ENCODE measurements at regions not wholly inside any gene's neighbourhood (a gene's known extent, or its start where the extent isn't known, plus 50 kb on each side); places are given as distances from the start of the nearest gene placed in this dataset.

GRCh38 chr3:23035927-23036640 is 167.0 kb upstream of the UBE2E2 start:
- Histone ChIP-seq H3K27ac (no peak overlapping the region), H3K4me1 (no peaks in the 10 kb centered on the region), H3K4me3 (no peak overlapping the region), H3K9me3 (peaks cover 3 to 4% of the 10 kb centered on the region in 2 donors), H3K27me3 (no peaks in the 10 kb centered on the region), H3K36me3 (no peaks in the 10 kb centered on the region)
- DNase-seq (ENCODE audit: low spot score in 2 of 2), result no peak
- intact Hi-C loops (cut with DNase I; ENCODE audit: low total_unique reads), result no loop called here
- TF ChIP-seq POLR2A (IDR thresholded peaks at IDR 0.05) (no peak), CTCF (IDR thresholded peaks at IDR 0.05) (no peak)

- intact Hi-C loops (cut with DNase I; ENCODE audit: low total_unique reads), result no loop called here
- TF ChIP-seq POLR2A (IDR thresholded peaks at IDR 0.05) (no peak), CTCF (IDR thresholded peaks at IDR 0.05) (no peak), POLR2AphosphoS5 (IDR thresholded peaks at IDR 0.05) (no peak)
- peaks cover 0 to 3% of the 10 kb centered on the region in 2 donors for H3K9me3 ChIP-seq
- no peaks in the 10 kb centered on the region for H3K27me3 ChIP-seq
- DNase-seq (ENCODE audit: low spot score in 2 of 2), result no peak
- H3K4me3 ChIP-seq, result no peak overlapping the region
- no peaks in the 10 kb centered on the region for H3K4me1 ChIP-seq
- no peaks in the 10 kb centered on the region for H3K36me3 ChIP-seq
- H3K27ac ChIP-seq, result no peak overlapping the region
Observed at GRCh38 chr3:23036728-23037127, 166.4 kb upstream of the UBE2E2 start.

- no peaks in the 10 kb centered on the region for H3K4me1 ChIP-seq
- H3K27me3 ChIP-seq, result no peaks in the 10 kb centered on the region
- H3K4me3 ChIP-seq, result no peak overlapping the region
- no peaks in the 10 kb centered on the region for H3K36me3 ChIP-seq
- no peak for TF ChIP-seq POLR2A (IDR thresholded peaks at IDR 0.05)
- TF ChIP-seq CTCF (IDR thresholded peaks at IDR 0.05), result no peak
- no peak for TF ChIP-seq POLR2AphosphoS5 (IDR thresholded peaks at IDR 0.05)
- no peak overlapping the region for H3K27ac ChIP-seq
- intact Hi-C loops (cut with DNase I; ENCODE audit: low total_unique reads), result no loop called here
- H3K9me3 ChIP-seq, result peaks cover 0 to 3% of the 10 kb centered on the region in 2 donors
- DNase-seq (ENCODE audit: low spot score in 2 of 2), result no peak
Observed at GRCh38 chr3:23038471-23038870, 164.7 kb upstream of the UBE2E2 start.

- H3K9me3 ChIP-seq, result peaks cover 0 to 4% of the 10 kb centered on the region in 2 donors
- no peaks in the 10 kb centered on the region for H3K4me1 ChIP-seq
- DNase-seq (ENCODE audit: low spot score in 2 of 2), result no peak
- peak overlapping the region in 1 of 2 donors; percentile 38 for H3K27ac ChIP-seq
- no peak for TF ChIP-seq POLR2AphosphoS5 (IDR thresholded peaks at IDR 0.05)
- no peak for TF ChIP-seq POLR2A (IDR thresholded peaks at IDR 0.05)
- TF ChIP-seq CTCF (IDR thresholded peaks at IDR 0.05), result no peak
- intact Hi-C loops (cut with DNase I; ENCODE audit: low total_unique reads), result no loop called here
- H3K27me3 ChIP-seq, result no peaks in the 10 kb centered on the region
- H3K4me3 ChIP-seq, result no peak overlapping the region
- no peaks in the 10 kb centered on the region for H3K36me3 ChIP-seq
Observed at GRCh38 chr3:23041918-23042696, 161.0 kb upstream of the UBE2E2 start.

GRCh38 chr3:23044463-23044862 is 158.7 kb upstream of the UBE2E2 start:
- Histone ChIP-seq H3K4me3 (no peak overlapping the region), H3K36me3 (no peaks in the 10 kb centered on the region), H3K27me3 (no peaks in the 10 kb centered on the region), H3K9me3 (peaks cover 4 to 10% of the 10 kb centered on the region in 2 donors), H3K27ac (no peak overlapping the region), H3K4me1 (no peaks in the 10 kb centered on the region)
- no peak for TF ChIP-seq CTCF (IDR thresholded peaks at IDR 0.05)
- no peak for TF ChIP-seq POLR2A (IDR thresholded peaks at IDR 0.05)
- no peak for TF ChIP-seq POLR2AphosphoS5 (IDR thresholded peaks at IDR 0.05)
- no peak for DNase-seq (ENCODE audit: low spot score in 2 of 2)
- intact Hi-C loops (cut with DNase I; ENCODE audit: low total_unique reads), result no loop called here
